ENCODE measurements at regions not wholly inside any gene's neighbourhood (a gene's known extent, or its start where the extent isn't known, plus 50 kb on each side); places are given as distances from the start of the nearest gene placed in this dataset.

DNA sequence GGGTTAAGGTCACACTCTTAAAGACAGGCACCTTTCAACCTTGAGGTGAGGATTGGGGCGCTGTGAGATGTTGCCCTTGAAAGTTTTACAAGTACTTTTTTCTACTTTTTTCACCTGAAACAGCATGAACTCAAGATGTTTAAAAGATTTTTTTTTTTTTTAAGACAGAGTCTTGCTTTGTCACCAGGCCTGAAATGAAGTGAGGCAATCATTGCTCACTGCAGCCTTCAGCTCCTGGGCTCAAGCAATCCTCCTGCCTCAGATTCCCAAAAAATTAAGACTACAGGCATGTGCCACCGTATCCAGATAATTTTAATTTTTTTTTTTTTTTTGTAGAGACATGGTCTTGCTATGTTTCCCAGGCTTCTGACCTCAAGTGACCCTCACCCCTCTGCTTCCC, 243.9 kb downstream of the DIO2 start:
- TF ChIP-seq, protein P1, sequence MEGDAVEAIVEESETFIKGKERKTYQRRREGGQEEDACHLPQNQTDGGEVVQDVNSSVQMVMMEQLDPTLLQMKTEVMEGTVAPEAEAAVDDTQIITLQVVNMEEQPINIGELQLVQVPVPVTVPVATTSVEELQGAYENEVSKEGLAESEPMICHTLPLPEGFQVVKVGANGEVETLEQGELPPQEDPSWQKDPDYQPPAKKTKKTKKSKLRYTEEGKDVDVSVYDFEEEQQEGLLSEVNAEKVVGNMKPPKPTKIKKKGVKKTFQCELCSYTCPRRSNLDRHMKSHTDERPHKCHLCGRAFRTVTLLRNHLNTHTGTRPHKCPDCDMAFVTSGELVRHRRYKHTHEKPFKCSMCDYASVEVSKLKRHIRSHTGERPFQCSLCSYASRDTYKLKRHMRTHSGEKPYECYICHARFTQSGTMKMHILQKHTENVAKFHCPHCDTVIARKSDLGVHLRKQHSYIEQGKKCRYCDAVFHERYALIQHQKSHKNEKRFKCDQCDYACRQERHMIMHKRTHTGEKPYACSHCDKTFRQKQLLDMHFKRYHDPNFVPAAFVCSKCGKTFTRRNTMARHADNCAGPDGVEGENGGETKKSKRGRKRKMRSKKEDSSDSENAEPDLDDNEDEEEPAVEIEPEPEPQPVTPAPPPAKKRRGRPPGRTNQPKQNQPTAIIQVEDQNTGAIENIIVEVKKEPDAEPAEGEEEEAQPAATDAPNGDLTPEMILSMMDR (IDR thresholded peaks at IDR 0.05), result no peak
- TF ChIP-seq POLR2A (IDR thresholded peaks at IDR 0.05) (no peak), EP300 (IDR thresholded peaks at IDR 0.05) (no peak), POLR2AphosphoS5 (IDR thresholded peaks at IDR 0.05) (no peak)
